ENCODE measurements at regions not wholly inside any gene's neighbourhood (a gene's known extent, or its start where the extent isn't known, plus 50 kb on each side); places are given as distances from the start of the nearest gene placed in this dataset.

DNA sequence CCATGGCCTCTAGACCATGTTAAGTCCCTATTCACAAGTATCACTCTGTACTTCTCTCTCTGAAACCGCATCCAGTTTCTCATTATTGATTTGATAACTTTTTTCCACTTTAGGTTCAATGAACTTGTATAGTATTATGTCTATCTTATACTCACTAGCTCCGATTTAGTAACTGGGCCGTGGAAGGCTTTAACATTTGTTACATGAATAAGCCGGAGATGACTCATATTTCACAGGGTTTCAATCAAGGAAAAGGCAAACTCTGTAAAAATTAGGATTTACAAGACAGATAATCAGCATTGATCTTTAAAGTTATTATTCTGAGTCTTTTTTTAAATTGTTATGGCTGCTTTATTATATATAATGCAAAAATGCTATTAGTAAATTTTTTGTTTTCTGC is 662.2 kb upstream of the CNTN5 start:
- TF ChIP-seq, protein P1, sequence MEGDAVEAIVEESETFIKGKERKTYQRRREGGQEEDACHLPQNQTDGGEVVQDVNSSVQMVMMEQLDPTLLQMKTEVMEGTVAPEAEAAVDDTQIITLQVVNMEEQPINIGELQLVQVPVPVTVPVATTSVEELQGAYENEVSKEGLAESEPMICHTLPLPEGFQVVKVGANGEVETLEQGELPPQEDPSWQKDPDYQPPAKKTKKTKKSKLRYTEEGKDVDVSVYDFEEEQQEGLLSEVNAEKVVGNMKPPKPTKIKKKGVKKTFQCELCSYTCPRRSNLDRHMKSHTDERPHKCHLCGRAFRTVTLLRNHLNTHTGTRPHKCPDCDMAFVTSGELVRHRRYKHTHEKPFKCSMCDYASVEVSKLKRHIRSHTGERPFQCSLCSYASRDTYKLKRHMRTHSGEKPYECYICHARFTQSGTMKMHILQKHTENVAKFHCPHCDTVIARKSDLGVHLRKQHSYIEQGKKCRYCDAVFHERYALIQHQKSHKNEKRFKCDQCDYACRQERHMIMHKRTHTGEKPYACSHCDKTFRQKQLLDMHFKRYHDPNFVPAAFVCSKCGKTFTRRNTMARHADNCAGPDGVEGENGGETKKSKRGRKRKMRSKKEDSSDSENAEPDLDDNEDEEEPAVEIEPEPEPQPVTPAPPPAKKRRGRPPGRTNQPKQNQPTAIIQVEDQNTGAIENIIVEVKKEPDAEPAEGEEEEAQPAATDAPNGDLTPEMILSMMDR (IDR thresholded peaks at IDR 0.05), result no peak
- no peak for TF ChIP-seq EZH2 (IDR thresholded peaks at IDR 0.05; ENCODE audit: borderline replicate concordance, insufficient read depth, low read depth, low read length, poor library complexity, severe bottlenecking)
